B cell (primary cell): ENCODE measurements at regions not wholly inside any gene's neighbourhood (a gene's known extent, or its start where the extent isn't known, plus 50 kb on each side); places are given as distances from the start of the nearest gene placed in this dataset.

Experiments
- EZH2 ChIP-seq: IDR thresholded peaks from 2 replicates; pipeline ENCODE4 v1.6.1; 2012; ENCODE audit warnings: borderline replicate concordance, low read depth, mild to moderate bottlenecking, moderate library complexity, low read length; ENCODE audit not compliant: insufficient read depth, poor library complexity, severe bottlenecking
- TF ChIP-seq, protein P1 (sequence below): fragments of 200-600 bp; IDR thresholded peaks from one replicate; pipeline ENCODE4 v1.8.0; 2022; ENCODE audit warnings: antibody characterized with exemption, mild to moderate bottlenecking

DNA sequence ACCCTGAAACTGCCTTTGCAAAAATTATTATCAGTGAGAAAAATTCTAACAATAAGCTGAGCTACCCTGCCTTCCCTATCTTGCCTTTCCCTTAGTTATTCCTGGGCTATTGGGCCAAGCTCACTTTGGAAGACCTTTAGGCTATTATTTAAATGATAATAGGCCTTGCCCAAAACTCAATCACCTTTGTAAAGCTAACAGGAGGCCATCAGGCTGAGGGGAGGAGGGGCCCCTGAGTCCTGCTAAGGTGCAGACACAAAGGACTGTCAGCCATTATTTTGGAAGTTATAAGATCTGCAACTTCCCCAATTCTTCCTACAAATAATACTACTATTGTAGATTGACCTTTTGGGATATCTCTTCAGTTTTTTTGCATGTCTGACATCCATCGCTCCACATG is 278.8 kb upstream of the DIAPH2 start:
- TF ChIP-seq, protein P1, sequence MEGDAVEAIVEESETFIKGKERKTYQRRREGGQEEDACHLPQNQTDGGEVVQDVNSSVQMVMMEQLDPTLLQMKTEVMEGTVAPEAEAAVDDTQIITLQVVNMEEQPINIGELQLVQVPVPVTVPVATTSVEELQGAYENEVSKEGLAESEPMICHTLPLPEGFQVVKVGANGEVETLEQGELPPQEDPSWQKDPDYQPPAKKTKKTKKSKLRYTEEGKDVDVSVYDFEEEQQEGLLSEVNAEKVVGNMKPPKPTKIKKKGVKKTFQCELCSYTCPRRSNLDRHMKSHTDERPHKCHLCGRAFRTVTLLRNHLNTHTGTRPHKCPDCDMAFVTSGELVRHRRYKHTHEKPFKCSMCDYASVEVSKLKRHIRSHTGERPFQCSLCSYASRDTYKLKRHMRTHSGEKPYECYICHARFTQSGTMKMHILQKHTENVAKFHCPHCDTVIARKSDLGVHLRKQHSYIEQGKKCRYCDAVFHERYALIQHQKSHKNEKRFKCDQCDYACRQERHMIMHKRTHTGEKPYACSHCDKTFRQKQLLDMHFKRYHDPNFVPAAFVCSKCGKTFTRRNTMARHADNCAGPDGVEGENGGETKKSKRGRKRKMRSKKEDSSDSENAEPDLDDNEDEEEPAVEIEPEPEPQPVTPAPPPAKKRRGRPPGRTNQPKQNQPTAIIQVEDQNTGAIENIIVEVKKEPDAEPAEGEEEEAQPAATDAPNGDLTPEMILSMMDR, result no peak
- no peak for TF ChIP-seq EZH2
